Neuron (in vitro differentiated cells): ENCODE measurements at regions not wholly inside any gene's neighbourhood (a gene's known extent, or its start where the extent isn't known, plus 50 kb on each side); places are given as distances from the start of the nearest gene placed in this dataset.

Experiments used
- H2AFZ ChIP-seq: one replicate; pipeline ENCODE4 v1.6.1; 2013; ENCODE audit warnings: low read depth, mild to moderate bottlenecking, inconsistent platforms, low read length, moderate library complexity
- H3K27me3 ChIP-seq: one replicate; pipeline ENCODE4 v1.6.1; 2013; ENCODE audit warnings: low read length; ENCODE audit not compliant: insufficient read depth
- H3K36me3 ChIP-seq: one replicate; pipeline ENCODE4 v1.6.1; 2013; ENCODE audit warnings: low read length; ENCODE audit not compliant: insufficient read depth
- H3K4me1 ChIP-seq: one replicate; pipeline ENCODE4 v1.6.1; 2013; ENCODE audit warnings: low read length; ENCODE audit not compliant: insufficient read depth
- H3K4me3 ChIP-seq: 2 replicates; pipeline ENCODE4 v1.5.1; 2013; ENCODE audit warnings: mild to moderate bottlenecking, low read length, moderate library complexity
- H3K9me3 ChIP-seq: one replicate; pipeline ENCODE4 v1.6.1; 2013; ENCODE audit warnings: low read length

- no peak overlapping the region for H2AFZ ChIP-seq
- H3K4me3 ChIP-seq: no peak overlapping the region
- no peaks in the 10 kb centered on the region for H3K36me3 ChIP-seq
- no peaks in the 10 kb centered on the region for H3K9me3 ChIP-seq
- peaks cover 6% of the 10 kb centered on the region for H3K4me1 ChIP-seq
- H3K27me3 ChIP-seq: no peaks in the 10 kb centered on the region
Observed at GRCh38 chr1:219687779-219688178, 74.9 kb upstream of the ZC3H11B start.

DNA sequence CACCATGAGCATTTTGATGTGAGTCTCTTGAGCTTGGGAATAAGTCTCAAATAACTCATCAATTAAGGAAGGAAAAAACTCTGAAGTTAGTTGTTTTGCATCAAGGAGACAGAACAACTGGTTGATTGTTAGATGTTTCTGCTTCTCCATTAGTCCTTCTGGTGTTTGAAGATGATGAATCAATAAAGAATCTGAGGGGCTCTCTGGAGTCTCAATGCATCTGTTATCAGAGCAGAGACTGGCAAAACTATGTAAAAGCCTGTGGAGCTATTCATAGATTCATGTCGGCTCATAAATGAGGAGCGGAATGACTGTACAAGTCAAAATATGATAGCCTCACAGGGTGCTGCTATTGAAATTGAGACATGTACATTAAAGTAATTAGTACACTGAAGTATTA lies 73.3 kb upstream of the ZC3H11B start:
- no peaks in the 10 kb centered on the region for H3K36me3 ChIP-seq
- peaks cover 6% of the 10 kb centered on the region for H3K4me1 ChIP-seq
- no peak overlapping the region for H3K4me3 ChIP-seq
- H3K9me3 ChIP-seq: no peaks in the 10 kb centered on the region
- no peak overlapping the region for H2AFZ ChIP-seq
- no peaks in the 10 kb centered on the region for H3K27me3 ChIP-seq

GRCh38 chr1:219682788-219683187 lies 69.9 kb upstream of the ZC3H11B start:
- no peaks in the 10 kb centered on the region for H3K9me3 ChIP-seq
- H3K27me3 ChIP-seq: no peaks in the 10 kb centered on the region
- no peaks in the 10 kb centered on the region for H3K36me3 ChIP-seq
- no peaks in the 10 kb centered on the region for H3K4me1 ChIP-seq
- no peak overlapping the region for H3K4me3 ChIP-seq
- H2AFZ ChIP-seq: no peak overlapping the region

GRCh38 chr1:219681876-219682275 lies 69.0 kb upstream of the ZC3H11B start:
- no peaks in the 10 kb centered on the region for H3K36me3 ChIP-seq
- no peaks in the 10 kb centered on the region for H3K4me1 ChIP-seq
- H3K4me3 ChIP-seq: no peak overlapping the region
- H2AFZ ChIP-seq: no peak overlapping the region
- no peaks in the 10 kb centered on the region for H3K9me3 ChIP-seq
- no peaks in the 10 kb centered on the region for H3K27me3 ChIP-seq

DNA sequence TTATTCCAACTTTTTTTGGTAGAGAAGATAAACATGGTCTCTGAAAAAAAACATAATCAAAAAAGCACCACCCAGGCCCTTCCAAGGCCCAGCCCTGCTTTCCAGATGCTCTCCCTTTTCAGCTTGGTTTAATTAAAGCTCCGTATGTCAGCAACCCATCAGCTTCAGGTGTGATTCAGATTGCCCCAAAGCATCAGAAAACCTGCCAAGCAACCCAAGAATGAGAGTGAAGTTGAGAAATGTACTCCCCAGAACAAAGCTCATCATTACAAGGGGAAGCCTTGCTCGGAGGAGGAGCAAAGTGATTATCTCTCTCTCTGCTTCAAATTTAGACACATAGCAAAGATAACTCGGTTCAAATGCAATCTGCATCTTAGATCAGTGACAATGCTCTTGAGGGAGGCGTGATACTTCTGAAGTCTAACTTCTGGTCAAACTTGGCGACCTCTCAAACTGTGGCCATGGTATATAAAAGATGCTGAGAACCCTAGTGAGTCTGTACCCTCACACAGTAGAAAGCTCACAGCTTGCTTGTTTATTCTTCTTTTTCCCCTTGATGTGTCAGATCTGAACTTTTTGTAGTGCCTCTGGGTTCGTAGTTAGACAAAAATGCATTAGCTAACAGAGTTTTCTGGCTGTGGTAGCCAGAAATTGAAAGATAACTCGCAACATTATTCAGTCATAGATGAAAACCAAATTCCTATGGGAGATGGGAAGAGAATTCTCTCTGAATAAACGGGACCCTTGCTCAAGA lies 63.3 kb upstream of the ZC3H11B start:
- no peaks in the 10 kb centered on the region for H3K27me3 ChIP-seq
- H3K4me1 ChIP-seq: peaks cover 5% of the 10 kb centered on the region
- no peaks in the 10 kb centered on the region for H3K9me3 ChIP-seq
- no peaks in the 10 kb centered on the region for H3K36me3 ChIP-seq
- H2AFZ ChIP-seq: no peak overlapping the region
- no peak overlapping the region for H3K4me3 ChIP-seq

DNA sequence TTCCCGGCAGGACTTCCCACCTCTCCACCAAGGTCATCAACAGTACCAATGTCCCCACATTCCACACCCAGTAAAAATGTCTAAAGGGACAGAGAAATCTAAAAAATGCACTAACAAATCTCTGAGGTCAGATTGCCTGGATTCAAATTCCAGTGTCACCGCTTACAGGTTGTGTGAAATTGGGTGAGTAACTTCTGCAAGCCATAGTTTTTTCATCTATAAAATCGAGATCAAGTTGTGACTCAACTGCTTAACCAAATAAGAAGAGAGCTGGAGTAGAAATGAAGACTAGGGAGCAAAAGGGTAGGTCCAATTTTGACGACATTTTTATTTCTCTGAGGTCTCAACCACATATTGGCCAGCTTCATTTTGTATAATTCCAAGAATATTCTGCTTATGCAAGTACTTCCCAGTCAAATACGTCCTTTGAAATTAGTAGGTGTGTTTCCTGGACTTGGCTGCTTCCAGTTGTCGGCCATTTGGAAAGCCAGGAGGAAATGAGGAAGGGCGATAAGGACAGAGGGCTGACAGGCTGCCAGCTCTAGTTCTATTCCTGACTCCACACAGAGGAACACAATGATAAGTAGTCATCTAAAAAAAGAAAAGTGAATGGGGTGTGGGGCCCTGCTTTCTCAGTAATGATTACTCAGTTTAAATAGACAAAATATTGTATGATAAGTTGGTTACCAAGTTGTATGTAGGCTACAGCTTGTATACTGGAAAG lies 57.7 kb upstream of the ZC3H11B start:
- H3K4me1 ChIP-seq: no peaks in the 10 kb centered on the region
- H3K36me3 ChIP-seq: no peaks in the 10 kb centered on the region
- H3K27me3 ChIP-seq: no peaks in the 10 kb centered on the region
- H3K4me3 ChIP-seq: no peak overlapping the region
- H3K9me3 ChIP-seq: peaks cover 2% of the 10 kb centered on the region
- no peak overlapping the region for H2AFZ ChIP-seq

DNA sequence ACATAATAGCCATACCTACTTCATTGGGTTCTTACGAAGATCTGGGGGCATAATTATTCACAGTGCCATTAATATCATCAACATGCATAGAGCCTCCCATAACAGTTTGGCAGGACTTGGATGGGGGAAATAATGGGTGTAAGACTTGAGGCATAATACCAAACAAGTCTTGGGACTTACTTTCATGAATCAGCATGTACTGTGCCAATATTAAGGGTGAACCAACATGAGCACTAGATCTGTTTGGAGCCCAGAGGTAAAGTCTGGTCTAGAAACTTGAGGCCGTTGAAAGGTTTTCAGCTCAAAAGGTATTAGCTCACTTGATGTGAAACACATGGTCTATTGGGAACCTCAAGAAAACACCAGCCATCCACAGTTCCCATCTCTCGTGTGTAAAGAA lies 56.7 kb upstream of the ZC3H11B start:
- Histone ChIP-seq H3K36me3 (no peaks in the 10 kb centered on the region), H2AFZ (no peak overlapping the region), H3K9me3 (peaks cover 2% of the 10 kb centered on the region), H3K27me3 (no peaks in the 10 kb centered on the region), H3K4me1 (no peaks in the 10 kb centered on the region), H3K4me3 (no peak overlapping the region)

- H3K9me3 ChIP-seq: peaks cover 2% of the 10 kb centered on the region
- no peak overlapping the region for H3K4me3 ChIP-seq
- no peak overlapping the region for H2AFZ ChIP-seq
- H3K27me3 ChIP-seq: no peaks in the 10 kb centered on the region
- H3K36me3 ChIP-seq: no peaks in the 10 kb centered on the region
- no peaks in the 10 kb centered on the region for H3K4me1 ChIP-seq
Observed at GRCh38 chr1:219669042-219669441, 56.1 kb upstream of the ZC3H11B start.

DNA sequence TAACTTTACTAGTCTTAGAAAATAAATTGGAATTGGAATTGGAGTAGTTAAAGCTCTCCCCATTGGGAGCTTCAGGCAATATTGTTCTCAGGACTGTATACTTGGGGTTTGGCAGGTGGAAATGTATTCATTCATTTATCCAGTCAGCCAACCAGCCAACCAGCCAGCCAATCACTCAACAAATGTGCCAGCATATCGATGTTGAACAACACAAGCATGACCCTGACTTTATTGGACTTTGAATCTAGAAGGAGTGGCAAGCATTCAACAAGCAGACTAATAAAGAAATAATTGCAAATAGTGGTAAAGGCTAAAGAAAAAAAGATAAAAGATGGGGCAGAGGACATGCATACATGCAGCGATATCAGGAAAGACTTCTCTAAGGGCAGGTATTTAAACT lies 55.5 kb upstream of the ZC3H11B start:
- H2AFZ ChIP-seq: no peak overlapping the region
- H3K4me1 ChIP-seq: no peaks in the 10 kb centered on the region
- peaks cover 2% of the 10 kb centered on the region for H3K9me3 ChIP-seq
- H3K36me3 ChIP-seq: no peaks in the 10 kb centered on the region
- no peak overlapping the region for H3K4me3 ChIP-seq
- no peaks in the 10 kb centered on the region for H3K27me3 ChIP-seq

DNA sequence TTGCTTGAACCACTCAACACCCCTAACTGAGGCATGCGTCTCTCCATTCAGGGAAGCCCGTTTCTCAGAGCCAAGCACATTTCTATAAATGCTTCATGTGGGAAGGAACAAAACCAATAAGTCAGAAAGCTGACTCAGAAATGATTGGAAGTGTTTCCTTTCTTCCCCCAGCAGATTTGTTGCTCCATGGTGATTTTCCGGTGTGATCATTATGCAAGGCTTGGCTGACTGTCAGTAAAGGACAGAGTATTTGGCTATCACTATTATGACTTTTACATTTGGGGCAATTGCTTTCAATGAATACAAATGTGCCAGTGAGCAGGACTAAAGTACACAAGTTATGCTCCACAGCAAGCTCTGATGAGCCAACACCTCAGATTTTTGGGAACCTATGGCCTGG lies 53.3 kb upstream of the ZC3H11B start:
- Histone ChIP-seq H3K9me3 (peaks cover 2% of the 10 kb centered on the region), H3K27me3 (no peaks in the 10 kb centered on the region), H2AFZ (no peak overlapping the region), H3K4me1 (peaks cover 6% of the 10 kb centered on the region), H3K4me3 (no peak overlapping the region), H3K36me3 (no peaks in the 10 kb centered on the region)

GRCh38 chr1:219665089-219665488 lies 52.2 kb upstream of the ZC3H11B start:
- no peak overlapping the region for H3K4me3 ChIP-seq
- no peak overlapping the region for H2AFZ ChIP-seq
- H3K4me1 ChIP-seq: peaks cover 6% of the 10 kb centered on the region
- peaks cover 2% of the 10 kb centered on the region for H3K9me3 ChIP-seq
- no peaks in the 10 kb centered on the region for H3K36me3 ChIP-seq
- H3K27me3 ChIP-seq: no peaks in the 10 kb centered on the region

DNA sequence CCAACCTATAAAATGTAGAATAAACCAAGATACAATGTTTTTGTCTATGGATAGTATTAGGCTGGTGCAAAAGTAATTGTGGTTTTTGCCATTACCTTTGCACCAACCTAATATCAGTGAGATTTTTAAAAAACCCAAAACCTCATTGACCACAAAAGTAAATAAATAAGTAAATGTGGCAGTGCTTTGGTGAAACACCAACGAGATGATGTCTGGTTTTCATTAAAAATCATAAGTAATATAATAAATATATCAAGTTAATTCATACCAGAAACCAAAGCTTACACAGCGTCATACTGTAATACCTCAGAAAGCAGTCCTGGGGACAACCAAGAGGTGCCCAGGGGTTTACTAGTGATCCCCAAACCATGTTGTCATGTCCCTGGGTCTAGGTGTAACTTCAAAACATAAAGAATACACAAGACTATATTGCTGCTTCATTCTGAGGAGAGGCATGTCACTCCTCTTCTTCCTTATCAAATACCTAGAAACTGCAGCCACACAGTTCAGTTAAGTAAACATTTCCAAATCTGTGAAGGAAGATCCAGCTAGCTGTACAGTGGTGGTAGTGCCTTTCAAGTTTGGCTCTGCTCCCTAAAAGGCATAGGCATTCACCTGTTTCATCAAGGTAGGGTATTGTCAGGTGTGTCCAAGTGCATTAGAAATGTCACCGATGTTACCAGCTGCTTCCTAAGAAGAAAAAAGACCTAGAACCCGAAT lies 51.6 kb upstream of the ZC3H11B start:
- Histone ChIP-seq H3K36me3 (no peaks in the 10 kb centered on the region), H3K4me3 (no peak overlapping the region), H3K4me1 (peaks cover 6% of the 10 kb centered on the region), H3K9me3 (peaks cover 2% of the 10 kb centered on the region), H2AFZ (no peak overlapping the region), H3K27me3 (no peaks in the 10 kb centered on the region)
